ENCODE measurements at regions not wholly inside any gene's neighbourhood (a gene's known extent, or its start where the extent isn't known, plus 50 kb on each side); places are given as distances from the start of the nearest gene placed in this dataset.
"Not testable (repeated sequence)": the region's sequence is repeated elsewhere in the genome, so short reads cannot be mapped to it uniquely, and the experiment has no call there.

DNA sequence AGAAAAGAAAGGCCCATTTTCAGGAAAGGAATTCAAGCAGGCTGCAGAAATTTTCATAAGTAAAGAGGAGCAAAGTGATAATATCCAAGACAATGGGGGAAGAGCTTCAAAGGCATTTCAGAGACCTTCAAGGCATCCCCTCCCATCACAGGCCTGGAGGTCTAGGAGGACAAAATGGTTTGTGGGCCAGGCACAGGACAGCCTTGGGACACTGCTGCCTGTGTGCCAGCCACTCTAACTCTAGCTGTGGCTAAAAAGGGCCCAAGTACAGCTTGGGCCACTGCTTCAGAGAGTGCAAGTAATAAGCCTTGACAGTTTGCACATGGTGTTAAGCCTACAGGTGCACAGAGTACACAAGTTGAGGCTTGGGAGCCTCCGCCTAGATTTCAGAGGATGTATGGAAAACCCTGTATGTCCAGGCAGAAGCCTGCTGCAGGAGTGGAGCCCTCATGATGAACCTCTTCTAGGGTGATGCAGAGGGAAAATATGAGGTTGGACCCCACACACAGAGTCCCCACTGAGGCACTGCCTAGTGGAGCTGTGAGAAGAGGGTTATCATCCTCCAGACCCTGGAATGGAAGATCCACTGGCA, 51.8 kb upstream of the ZSWIM5 start:
- no peak for DNase-seq (ENCODE audit: low read depth)

DNA sequence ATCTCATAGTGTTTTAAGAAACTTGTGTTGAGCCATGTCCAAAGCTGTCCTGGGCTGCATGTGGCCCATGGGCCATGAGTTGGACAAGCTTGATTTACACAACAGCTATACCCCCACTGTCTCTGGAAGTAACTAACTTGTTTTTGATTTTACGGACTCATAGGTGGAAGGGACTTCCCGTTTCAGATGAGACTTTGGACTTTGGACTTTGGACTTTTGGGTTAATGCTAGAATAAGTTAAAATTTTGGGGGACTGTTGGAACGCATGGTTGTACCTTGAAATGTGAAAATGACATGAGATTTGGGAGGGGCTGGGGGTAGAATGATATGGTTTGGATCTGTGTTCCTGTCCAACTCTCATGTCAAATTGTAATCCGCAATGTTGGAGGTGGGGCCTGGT, 52.6 kb upstream of the ZSWIM5 start:
- DNase-seq (ENCODE audit: low read depth): no peak

DNA sequence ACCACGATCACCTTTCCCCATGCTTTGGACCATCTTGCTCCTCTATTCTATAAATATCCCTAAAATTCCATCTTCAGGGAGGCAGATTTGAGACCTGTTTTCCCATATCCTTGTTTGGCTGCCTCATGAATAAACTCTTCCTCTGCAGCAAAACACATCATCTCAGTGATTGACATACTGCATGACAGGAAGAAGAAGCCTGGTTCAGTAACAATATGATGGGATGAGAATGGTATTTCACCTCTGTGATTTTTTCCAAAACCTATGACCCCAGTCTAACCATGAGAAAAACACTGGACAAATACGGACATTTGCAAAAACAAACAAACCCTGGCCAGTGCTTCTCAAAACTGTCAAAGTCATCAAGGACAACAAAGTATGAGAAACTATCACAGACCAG, 53.8 kb upstream of the ZSWIM5 start:
- DNase-seq (ENCODE audit: low read depth): no peak

DNA sequence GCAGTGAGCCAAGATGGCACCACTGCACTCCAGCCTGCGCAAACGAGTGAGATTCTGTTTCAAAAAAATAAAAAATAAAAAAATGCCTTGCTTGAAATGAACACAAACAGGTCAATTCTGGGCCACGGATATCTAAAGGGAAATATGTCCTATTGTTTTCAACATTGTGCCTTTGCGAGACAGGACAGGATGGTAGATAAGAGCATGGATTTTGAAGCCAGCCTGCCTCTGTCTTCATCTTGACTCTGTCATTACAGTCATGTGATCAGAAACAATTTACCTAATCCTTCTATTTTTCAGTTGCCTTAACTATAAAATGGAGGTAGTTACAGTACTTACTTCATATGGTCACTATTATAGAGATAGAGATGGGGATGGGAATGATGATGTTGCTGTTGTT, 56.7 kb upstream of the ZSWIM5 start:
- DNase-seq (ENCODE audit: low read depth): no peak

DNA sequence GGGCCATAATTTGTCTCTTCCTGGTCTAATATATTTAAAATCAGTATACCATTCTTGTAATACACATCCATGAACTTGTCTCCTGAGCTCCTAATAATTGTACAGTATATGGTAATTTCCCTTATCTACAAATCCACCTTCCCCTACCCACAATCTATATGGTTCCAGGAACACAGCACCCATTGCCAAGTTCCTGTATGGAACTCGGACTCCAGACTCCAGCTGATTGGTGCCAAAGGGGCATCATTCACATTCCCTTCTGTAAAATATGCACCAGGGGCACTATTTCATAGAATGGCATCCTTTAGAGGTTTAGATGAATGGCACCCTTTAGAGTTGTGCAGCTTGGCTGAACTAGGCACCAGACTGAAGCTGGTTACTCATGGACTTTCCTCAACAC, 58.8 kb upstream of the ZSWIM5 start:
- no peak for DNase-seq (ENCODE audit: low read depth)

DNA sequence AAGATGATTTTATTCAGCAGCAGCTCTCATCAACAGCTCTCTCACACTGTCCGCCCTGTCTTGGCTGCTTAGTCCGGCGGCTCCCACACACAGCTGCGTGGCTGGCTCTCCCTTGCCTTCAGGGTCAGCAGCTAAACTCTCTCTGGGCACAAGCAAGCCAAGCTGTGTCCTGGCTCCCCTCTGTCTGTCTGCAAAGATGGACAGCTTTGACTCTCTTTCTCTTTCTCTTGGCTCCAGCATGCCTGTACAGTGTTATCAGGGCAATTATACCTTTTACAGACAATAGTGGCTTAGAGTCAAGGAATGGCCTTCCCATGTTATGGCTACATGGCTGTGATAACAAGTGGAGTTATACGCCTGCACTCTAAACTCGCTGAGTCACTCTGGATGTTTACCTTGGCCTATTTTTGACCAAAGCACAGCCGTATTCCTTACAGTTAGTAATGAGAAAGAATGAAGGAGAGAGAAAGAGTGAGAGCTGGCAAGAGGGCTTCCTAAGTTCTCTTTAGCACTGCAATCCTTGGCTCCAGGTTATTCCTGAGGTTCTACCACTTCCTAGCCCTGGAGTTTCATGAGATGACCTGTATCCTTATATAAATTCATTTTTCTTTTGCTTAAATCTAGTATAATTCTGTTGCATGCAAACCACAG, 59.9 kb upstream of the ZSWIM5 start:
- peak; percentile 5 for DNase-seq (ENCODE audit: low read depth)

DNA sequence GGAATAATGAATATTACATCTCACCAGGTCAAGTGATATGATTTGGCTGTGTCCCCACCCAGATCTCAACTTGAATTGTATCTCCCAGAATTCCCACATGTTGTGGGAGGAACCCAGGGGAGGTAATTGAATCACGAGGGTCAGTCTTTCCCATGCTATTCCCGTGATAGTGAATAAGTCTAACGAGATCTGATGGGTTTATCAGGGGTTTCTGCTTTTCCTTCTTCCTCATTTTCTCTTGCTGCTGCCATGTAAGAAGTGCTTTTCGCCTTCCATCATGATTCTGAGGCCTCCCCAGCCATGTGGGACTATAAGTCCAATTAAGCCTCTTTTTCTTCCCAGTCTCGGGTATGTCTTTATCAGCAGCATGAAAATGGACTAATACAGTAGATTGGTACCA, 58.4 kb upstream of the HPDL start:
- not testable (repeated sequence) for DNase-seq (ENCODE audit: low read depth)

DNA sequence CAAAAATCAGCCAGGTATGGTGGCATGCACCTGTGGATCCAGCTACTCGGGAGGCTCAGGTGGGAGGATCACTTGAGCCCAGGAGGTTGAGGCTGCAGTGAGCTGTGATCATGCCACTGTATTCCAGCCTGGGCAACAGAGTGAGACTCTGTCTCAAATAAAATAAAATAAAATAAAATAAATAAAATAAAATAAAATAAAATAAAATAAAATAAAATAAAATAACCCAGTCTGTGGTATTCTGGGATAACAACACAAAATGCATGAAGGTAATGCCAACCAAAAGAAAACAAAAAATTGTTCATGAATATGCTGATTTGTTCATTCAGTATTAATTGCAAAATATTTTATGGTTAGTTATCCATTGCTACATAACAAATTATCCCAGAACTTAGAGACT, 54.4 kb upstream of the HPDL start:
- not testable (repeated sequence) for DNase-seq (ENCODE audit: low read depth)

DNA sequence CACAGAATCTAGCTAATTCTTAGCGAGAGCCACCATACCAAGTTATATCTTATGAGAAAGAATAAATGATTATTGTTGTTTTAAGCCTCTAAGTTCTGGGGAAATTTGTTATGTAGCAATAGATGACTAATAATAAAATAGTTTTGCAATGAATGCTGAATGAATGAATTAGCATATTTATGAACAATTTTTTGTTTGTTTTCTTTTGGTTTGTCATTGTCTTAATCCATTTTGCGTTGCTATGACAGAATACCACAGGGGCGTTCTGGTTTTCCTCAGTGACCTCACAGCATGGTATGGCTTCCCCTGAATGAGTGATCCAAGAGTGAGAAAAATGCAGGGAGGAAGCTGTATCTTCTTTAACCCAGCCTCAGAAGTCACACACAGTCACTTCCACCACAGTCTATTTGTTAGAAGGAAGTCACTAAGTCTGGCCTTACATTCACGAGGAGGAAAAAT, 53.8 kb upstream of the HPDL start:
- no peak for DNase-seq (ENCODE audit: low read depth)

DNA sequence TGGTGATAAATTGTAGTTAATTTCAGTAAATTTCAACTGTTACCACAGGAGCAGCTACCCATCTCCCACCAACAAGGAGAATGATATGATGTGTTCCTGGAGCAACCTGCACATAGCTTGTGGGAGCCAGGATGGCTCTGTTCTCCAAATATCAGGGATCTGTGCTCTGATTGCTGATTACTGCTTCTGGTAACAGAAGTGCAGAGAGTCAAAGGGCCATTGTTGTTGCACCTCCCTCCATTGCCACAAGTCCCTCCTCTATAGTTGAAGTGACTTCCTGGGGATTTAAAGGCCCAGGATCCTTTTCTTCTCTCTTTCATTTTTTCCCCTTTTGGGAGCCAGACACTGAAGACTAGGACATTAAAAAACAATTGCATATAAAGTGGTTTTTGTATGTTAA, 51.6 kb upstream of the HPDL start:
- no peak for DNase-seq (ENCODE audit: low read depth)

All from forelimb muscle (tissue), 1 donor.